PC-9 (cell line): ENCODE measurements at regions not wholly inside any gene's neighbourhood (a gene's known extent, or its start where the extent isn't known, plus 50 kb on each side); places are given as distances from the start of the nearest gene placed in this dataset.

Source experiments
- BruUV-seq: library from RNA; stranded (reverse); fragments of 400-500 nt; replicated peaks from 2 replicates; lab custom pipeline; 2021; lab: Mats Ljungman, UMichigan
- CTCF ChIA-PET: fragments of 300-600 bp; sonication (Branson Sonifier 250); formaldehyde crosslinking; loops from one replicate; lab custom pipeline; 2022; ENCODE audit warnings: antibody characterized with exemption; lab: Charles Lee
- POLR2A ChIA-PET: fragments of 300-600 bp; sonication (Branson Sonifier 250); formaldehyde crosslinking; loops from one replicate; lab custom pipeline; 2022; ENCODE audit warnings: antibody characterized with exemption; ENCODE audit not compliant: unreplicated experiment; lab: Charles Lee
- DNase-seq, 2 experiments: peaks; one replicate each; pipeline versions ENCODE4 v3.0.0 to v3.0.0-alpha.2; 2015 to 2022; ENCODE audit warnings: mixed read lengths in 1 of 2
- H2AFZ ChIP-seq: fragments of 200-600 bp; sonication (generic); 2 replicates; pipeline ENCODE4 v1.8.1; 2017; ENCODE audit warnings: antibody characterized with exemption
- H3F3A ChIP-seq: fragments of 200-600 bp; sonication (generic); 2 replicates; pipeline ENCODE4 v1.8.1; 2017; ENCODE audit warnings: antibody characterized with exemption, mild to moderate bottlenecking, low read depth; ENCODE audit not compliant: insufficient read depth
- H3K27ac ChIP-seq: fragments of 200-600 bp; sonication (generic); 2 replicates; pipeline ENCODE4 v1.6.1; 2016; ENCODE audit warnings: mixed run types
- H3K27me3 ChIP-seq: fragments of 200-600 bp; sonication (generic); 2 replicates; pipeline ENCODE4 v1.6.1; 2016; ENCODE audit warnings: low read depth, mixed run types; ENCODE audit not compliant: insufficient read depth
- H3K36me3 ChIP-seq: fragments of 200-600 bp; sonication (generic); 2 replicates; pipeline ENCODE4 v1.6.1; 2016; ENCODE audit warnings: low read depth, mixed run types
- H3K4me1 ChIP-seq: fragments of 200-600 bp; sonication (generic); replicated peaks from 2 replicates; pipeline ENCODE4 v1.6.1; 2016; ENCODE audit warnings: mixed run types; ENCODE audit not compliant: insufficient read depth
- H3K4me2 ChIP-seq: fragments of 200-600 bp; sonication (generic); 2 replicates; pipeline ENCODE4 v1.6.1; 2017; ENCODE audit warnings: mixed run types
- H3K4me3 ChIP-seq: fragments of 200-600 bp; sonication (generic); 2 replicates; pipeline ENCODE4 v1.6.1; 2016; ENCODE audit warnings: mixed run types
- H3K79me2 ChIP-seq: fragments of 200-600 bp; sonication (generic); 2 replicates; pipeline ENCODE4 v1.6.1; 2017; ENCODE audit warnings: low read depth, mixed run types
- H3K9me2 ChIP-seq: fragments of 200-600 bp; sonication (generic); 2 replicates; pipeline ENCODE4 v1.8.1; 2017; ENCODE audit warnings: mild to moderate bottlenecking; ENCODE audit not compliant: insufficient read depth
- H3K9me3 ChIP-seq: fragments of 200-600 bp; sonication (generic); 2 replicates; pipeline ENCODE4 v1.8.1; 2016; ENCODE audit warnings: low read depth; ENCODE audit not compliant: insufficient read depth
- H4K20me1 ChIP-seq: fragments of 200-600 bp; sonication (generic); 2 replicates; pipeline ENCODE4 v1.8.1; 2017; ENCODE audit not compliant: insufficient read depth
- EZH2 ChIP-seq: fragments of 200-600 bp; sonication (generic); IDR thresholded peaks from 2 replicates; pipeline ENCODE4 v1.8.0; 2017; ENCODE audit warnings: antibody characterized with exemption, low read depth
- intact Hi-C: fragments of 100-400 bp; cut with micrococcal nuclease; formaldehyde crosslinking; loops from one replicate; pipeline ENCODE4 v1.10.0; 2022; ENCODE audit not compliant: unreplicated experiment
- TF ChIP-seq, protein P1 (sequence below): fragments of 200-600 bp; sonication (generic); conservative IDR thresholded peaks from 2 replicates; pipeline ENCODE4 v1.6.1; 2017; ENCODE audit warnings: mixed run types, antibody characterized with exemption, mild to moderate bottlenecking, moderate library complexity

DNA sequence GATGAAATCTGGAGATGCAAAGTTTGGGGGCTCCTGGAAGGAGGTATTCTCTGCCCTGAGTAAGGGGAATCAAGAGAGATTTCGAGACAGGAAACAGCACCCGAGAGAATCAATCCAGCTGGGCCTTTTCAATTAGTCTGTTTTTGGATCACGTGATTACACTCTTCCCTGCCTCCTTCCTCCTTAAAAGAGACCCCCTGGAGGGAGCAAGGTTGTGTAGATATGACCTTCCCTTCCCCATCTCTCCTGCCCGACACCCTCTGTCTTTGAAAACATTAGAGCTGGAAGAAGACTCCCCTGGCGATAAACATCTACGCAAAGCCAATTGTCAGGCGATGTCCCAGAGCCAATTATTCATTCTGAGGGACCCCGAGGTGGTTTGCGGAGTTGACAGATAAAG lies 407.9 kb downstream of the MIAT start:
- no peaks in the 10 kb centered on the region for H3K9me3 ChIP-seq
- H2AFZ ChIP-seq, result no peak overlapping the region
- DNase-seq, result no peak
- no peaks in the 10 kb centered on the region for H3K36me3 ChIP-seq
- POLR2A ChIA-PET, result no interaction called here
- H3K9me2 ChIP-seq, result 0 out of 2 replicates have a peak, but pooled peaks cover 4% of the 10 kb centered on the region
- no peaks in the 10 kb centered on the region for H3K27me3 ChIP-seq
- no peaks in the 10 kb centered on the region for H3K4me1 ChIP-seq
- no peak overlapping the region for H3K4me3 ChIP-seq
- no peaks in the 10 kb centered on the region for H3F3A ChIP-seq
- no TSS peak for BruUV-seq
- intact Hi-C loops, result no loop called here
- H4K20me1 ChIP-seq, result no peaks in the 10 kb centered on the region
- H3K4me2 ChIP-seq, result no peak overlapping the region
- no peak overlapping the region for H3K27ac ChIP-seq
- CTCF ChIA-PET, result no interaction called here
- H3K79me2 ChIP-seq, result no peaks in the 10 kb centered on the region
- no peak for TF ChIP-seq EZH2
- TF ChIP-seq, protein P1, sequence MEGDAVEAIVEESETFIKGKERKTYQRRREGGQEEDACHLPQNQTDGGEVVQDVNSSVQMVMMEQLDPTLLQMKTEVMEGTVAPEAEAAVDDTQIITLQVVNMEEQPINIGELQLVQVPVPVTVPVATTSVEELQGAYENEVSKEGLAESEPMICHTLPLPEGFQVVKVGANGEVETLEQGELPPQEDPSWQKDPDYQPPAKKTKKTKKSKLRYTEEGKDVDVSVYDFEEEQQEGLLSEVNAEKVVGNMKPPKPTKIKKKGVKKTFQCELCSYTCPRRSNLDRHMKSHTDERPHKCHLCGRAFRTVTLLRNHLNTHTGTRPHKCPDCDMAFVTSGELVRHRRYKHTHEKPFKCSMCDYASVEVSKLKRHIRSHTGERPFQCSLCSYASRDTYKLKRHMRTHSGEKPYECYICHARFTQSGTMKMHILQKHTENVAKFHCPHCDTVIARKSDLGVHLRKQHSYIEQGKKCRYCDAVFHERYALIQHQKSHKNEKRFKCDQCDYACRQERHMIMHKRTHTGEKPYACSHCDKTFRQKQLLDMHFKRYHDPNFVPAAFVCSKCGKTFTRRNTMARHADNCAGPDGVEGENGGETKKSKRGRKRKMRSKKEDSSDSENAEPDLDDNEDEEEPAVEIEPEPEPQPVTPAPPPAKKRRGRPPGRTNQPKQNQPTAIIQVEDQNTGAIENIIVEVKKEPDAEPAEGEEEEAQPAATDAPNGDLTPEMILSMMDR, result no peak

DNA sequence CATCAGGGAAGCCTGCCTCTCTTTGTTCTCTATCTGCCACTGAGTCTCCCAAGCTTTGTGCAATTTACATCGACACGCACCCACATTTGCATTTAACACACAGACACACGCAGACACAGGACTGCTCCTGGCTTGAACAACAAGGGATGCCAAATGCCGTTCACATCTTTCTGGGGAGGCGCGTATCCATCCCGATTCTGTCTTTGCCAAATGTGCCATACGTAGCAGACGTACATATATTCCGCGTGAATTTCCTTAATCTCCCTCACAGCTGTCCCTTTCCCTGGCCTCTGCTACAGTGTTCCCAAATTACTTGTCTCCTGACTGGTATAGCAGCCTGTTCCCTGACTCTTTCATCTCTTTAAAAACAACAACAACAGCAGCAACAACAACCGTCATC lies 409.5 kb downstream of the MIAT start:
- no peak overlapping the region for H3K27ac ChIP-seq
- POLR2A ChIA-PET, result no interaction called here
- no TSS peak for BruUV-seq
- no peaks in the 10 kb centered on the region for H3F3A ChIP-seq
- H3K4me3 ChIP-seq, result no peak overlapping the region
- H2AFZ ChIP-seq, result no peak overlapping the region
- no peaks in the 10 kb centered on the region for H3K36me3 ChIP-seq
- H3K9me3 ChIP-seq, result no peaks in the 10 kb centered on the region
- H4K20me1 ChIP-seq, result no peaks in the 10 kb centered on the region
- CTCF ChIA-PET, result no interaction called here
- peaks cover 10% of the 10 kb centered on the region; the same call in 1 of the 2 replicates for H3K27me3 ChIP-seq
- TF ChIP-seq, protein P1, result no peak
- no peak for TF ChIP-seq EZH2
- H3K4me1 ChIP-seq, result no peaks in the 10 kb centered on the region
- H3K9me2 ChIP-seq, result 0 out of 2 replicates have a peak, but pooled peaks cover 4% of the 10 kb centered on the region
- no peak for DNase-seq
- intact Hi-C loops, result no loop called here
- no peaks in the 10 kb centered on the region for H3K79me2 ChIP-seq
- no peak overlapping the region for H3K4me2 ChIP-seq

DNA sequence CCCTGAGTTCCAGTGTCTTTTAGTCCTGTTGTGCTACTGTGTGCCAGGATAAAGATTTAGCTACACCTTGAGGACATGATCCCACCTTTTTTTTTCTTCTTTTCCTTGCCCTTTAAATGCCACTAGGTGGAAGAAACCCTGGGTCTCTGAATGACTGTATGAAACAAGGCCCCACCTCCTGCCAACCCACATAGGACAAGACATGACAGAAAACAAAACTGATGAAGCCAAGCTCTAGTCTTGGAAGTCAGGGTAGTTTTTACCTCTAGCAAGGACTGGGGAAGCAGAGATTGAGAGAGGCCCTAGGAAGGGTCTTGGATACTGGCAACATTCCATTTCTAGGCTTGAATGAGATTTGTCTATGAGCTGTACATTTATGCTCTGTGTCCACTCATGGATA lies 410.7 kb downstream of the MIAT start:
- H3K4me2 ChIP-seq, result no peak overlapping the region
- DNase-seq, result no peak
- TF ChIP-seq, protein P1, result no peak
- no peak for TF ChIP-seq EZH2
- peaks cover 23% of the 10 kb centered on the region for H3K27me3 ChIP-seq
- no TSS peak for BruUV-seq
- no peaks in the 10 kb centered on the region for H3K36me3 ChIP-seq
- CTCF ChIA-PET, result no interaction called here
- intact Hi-C loops, result no loop called here
- no peak overlapping the region for H3K4me3 ChIP-seq
- no peaks in the 10 kb centered on the region for H3K4me1 ChIP-seq
- H3K9me2 ChIP-seq, result 0 out of 2 replicates have a peak, but pooled peaks cover 4% of the 10 kb centered on the region
- no peaks in the 10 kb centered on the region for H3F3A ChIP-seq
- POLR2A ChIA-PET, result no interaction called here
- no peaks in the 10 kb centered on the region for H4K20me1 ChIP-seq
- no peaks in the 10 kb centered on the region for H3K9me3 ChIP-seq
- H2AFZ ChIP-seq, result no peak overlapping the region
- H3K79me2 ChIP-seq, result no peaks in the 10 kb centered on the region
- no peak overlapping the region for H3K27ac ChIP-seq
